ENCODE measurements at regions not wholly inside any gene's neighbourhood (a gene's known extent, or its start where the extent isn't known, plus 50 kb on each side); places are given as distances from the start of the nearest gene placed in this dataset.

DNA sequence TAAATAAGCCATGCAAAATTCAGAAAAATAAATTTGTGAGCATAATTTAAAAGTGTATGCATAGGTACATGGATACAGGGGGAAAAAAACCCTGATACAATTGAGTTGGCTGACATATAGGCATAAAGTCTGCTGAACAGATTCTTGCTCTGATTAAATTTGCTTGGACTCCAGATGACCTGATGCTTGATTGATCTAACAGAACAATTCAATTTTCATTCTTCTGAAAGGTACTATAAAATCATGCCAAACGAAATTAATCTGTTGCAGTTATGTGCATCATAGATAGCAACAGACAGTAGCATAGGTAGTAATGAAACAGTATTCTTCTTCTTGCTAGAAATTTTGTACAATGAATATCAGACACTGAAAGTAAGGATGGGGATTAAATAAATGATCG, 578.2 kb upstream of the SLITRK6 start:
- TF ChIP-seq POLR2A (IDR thresholded peaks at IDR 0.05) (no peak), CTCF (IDR thresholded peaks at IDR 0.05) (no peak), POLR2AphosphoS5 (IDR thresholded peaks at IDR 0.05) (no peak)
